SU-DHL-6 (cell line): ENCODE measurements at regions not wholly inside any gene's neighbourhood (a gene's known extent, or its start where the extent isn't known, plus 50 kb on each side); places are given as distances from the start of the nearest gene placed in this dataset.

ENCODE experiments used
- CTCF ChIP-seq: fragments of 200-600 bp; sonication (generic); IDR thresholded peaks from one replicate; pipeline ENCODE4 v1.5.1; 2017; ENCODE audit warnings: antibody characterized with exemption, mild to moderate bottlenecking, low read length, moderate library complexity; ENCODE audit not compliant: insufficient read depth, poor library complexity, severe bottlenecking
- EZH2phosphoT487 ChIP-seq: fragments of 200-600 bp; sonication (generic), shearing (Covaris generic); conservative IDR thresholded peaks from 2 replicates; pipeline ENCODE4 v1.6.1; 2018; ENCODE audit warnings: mild to moderate bottlenecking, antibody characterized with exemption, low read length, moderate library complexity, mixed read lengths

- TF ChIP-seq CTCF = no peak
- TF ChIP-seq EZH2phosphoT487 = no peak
Measured at GRCh38 chr10:57494486-57494885, 773.2 kb downstream of the IPMK start.
